ENCODE measurements at regions not wholly inside any gene's neighbourhood (a gene's known extent, or its start where the extent isn't known, plus 50 kb on each side); places are given as distances from the start of the nearest gene placed in this dataset.

- Histone ChIP-seq H3K27me3 (no peaks in the 10 kb centered on the region), H3K36me3 (no peaks in the 10 kb centered on the region), H3K4me1 (no peaks in the 10 kb centered on the region), H3K9me3 (no peaks in the 10 kb centered on the region), H3K4me3 (no peak overlapping the region), H3K27ac (no peak overlapping the region)
- DNase-seq = no peak
- TF ChIP-seq CTCF (IDR thresholded peaks at IDR 0.05) (no peak), POLR2A (IDR thresholded peaks at IDR 0.05) (no peak)
Observed at GRCh38 chr3:30510596-30510995, 95.8 kb upstream of the TGFBR2 start.

GRCh38 chr3:30511524-30512251 is 94.7 kb upstream of the TGFBR2 start:
- Histone ChIP-seq H3K27ac (peak overlapping the region in 1 of 4 donors; percentile 32), H3K9me3 (no peaks in the 10 kb centered on the region), H3K4me1 (no peaks in the 10 kb centered on the region), H3K27me3 (no peaks in the 10 kb centered on the region), H3K36me3 (no peaks in the 10 kb centered on the region), H3K4me3 (no peak overlapping the region)
- no peak for TF ChIP-seq POLR2A (IDR thresholded peaks at IDR 0.05)
- TF ChIP-seq CTCF (IDR thresholded peaks at IDR 0.05) = no peak
- no peak for DNase-seq

GRCh38 chr3:30512576-30512975 is 93.8 kb upstream of the TGFBR2 start:
- DNase-seq = no peak
- Histone ChIP-seq H3K4me1 (peaks cover 0 to 2% (median 0%) of the 10 kb centered on the region in 4 donors), H3K27me3 (no peaks in the 10 kb centered on the region), H3K36me3 (no peaks in the 10 kb centered on the region), H3K4me3 (no peak overlapping the region), H3K9me3 (no peaks in the 10 kb centered on the region), H3K27ac (no peak overlapping the region)
- no peak for TF ChIP-seq POLR2A (IDR thresholded peaks at IDR 0.05)
- TF ChIP-seq CTCF (IDR thresholded peaks at IDR 0.05) = no peak

GRCh38 chr3:30513374-30514152 is 92.8 kb upstream of the TGFBR2 start:
- no peak for TF ChIP-seq POLR2A (IDR thresholded peaks at IDR 0.05)
- no peak for TF ChIP-seq CTCF (IDR thresholded peaks at IDR 0.05)
- H3K27me3 ChIP-seq = no peaks in the 10 kb centered on the region
- H3K27ac ChIP-seq = no peak overlapping the region
- H3K9me3 ChIP-seq = no peaks in the 10 kb centered on the region
- H3K4me1 ChIP-seq = peaks cover 0 to 9% (median 0%) of the 10 kb centered on the region in 4 donors
- H3K4me3 ChIP-seq = no peak overlapping the region
- DNase-seq = no peak
- no peaks in the 10 kb centered on the region for H3K36me3 ChIP-seq

- H3K9me3 ChIP-seq = no peaks in the 10 kb centered on the region
- H3K4me1 ChIP-seq = peaks cover 0 to 15% (median 0%) of the 10 kb centered on the region in 4 donors
- DNase-seq = no peak
- no peak overlapping the region for H3K27ac ChIP-seq
- no peak for TF ChIP-seq POLR2A (IDR thresholded peaks at IDR 0.05)
- TF ChIP-seq CTCF (IDR thresholded peaks at IDR 0.05) = no peak
- no peaks in the 10 kb centered on the region for H3K36me3 ChIP-seq
- H3K27me3 ChIP-seq = no peaks in the 10 kb centered on the region
- no peak overlapping the region for H3K4me3 ChIP-seq
Observed at GRCh38 chr3:30516238-30516637, 90.2 kb upstream of the TGFBR2 start.

Data from Peyer's patch (tissue), 4 donors.